H9 (cell line): ENCODE measurements at regions not wholly inside any gene's neighbourhood (a gene's known extent, or its start where the extent isn't known, plus 50 kb on each side); places are given as distances from the start of the nearest gene placed in this dataset.

Experiments
- DNase-seq: peaks from one replicate; pipeline ENCODE4 v3.0.0-alpha.2; 2017
- H2AFZ ChIP-seq: one replicate; pipeline ENCODE4 v1.6.1; 2013; ENCODE audit warnings: mild to moderate bottlenecking, low read length, control low read depth, moderate library complexity
- H2AK5ac ChIP-seq: 2 replicates; pipeline ENCODE4 v1.6.1; 2013; ENCODE audit warnings: low read length, control low read depth, mixed read lengths; ENCODE audit not compliant: insufficient read length
- H2BK120ac ChIP-seq: one replicate; pipeline ENCODE4 v1.6.1; 2013; ENCODE audit warnings: low read depth, mild to moderate bottlenecking, low read length, control low read depth, inconsistent platforms; ENCODE audit not compliant: poor library complexity, severe bottlenecking
- H2BK12ac ChIP-seq: 2 replicates; pipeline ENCODE4 v1.6.1; 2013; ENCODE audit warnings: low read length, control low read depth, mixed read lengths, low read depth; ENCODE audit not compliant: insufficient read length
- H2BK15ac ChIP-seq: 2 replicates; pipeline ENCODE4 v1.6.1; 2013; ENCODE audit warnings: low read depth, low read length, control low read depth
- H2BK20ac ChIP-seq: one replicate; pipeline ENCODE4 v1.6.1; 2013; ENCODE audit warnings: low read depth, mild to moderate bottlenecking, low read length, control low read depth, inconsistent platforms; ENCODE audit not compliant: poor library complexity, severe bottlenecking
- H2BK5ac ChIP-seq: 2 replicates; pipeline ENCODE4 v1.6.1; 2013; ENCODE audit warnings: low read length, control low read depth, mixed read lengths; ENCODE audit not compliant: insufficient read length
- H3K14ac ChIP-seq: 2 replicates; pipeline ENCODE4 v1.6.1; 2013; ENCODE audit warnings: low read length, control low read depth; ENCODE audit not compliant: insufficient read depth
- H3K18ac ChIP-seq: 2 replicates; pipeline ENCODE4 v1.6.1; 2013; ENCODE audit warnings: low read depth, mild to moderate bottlenecking, mixed read lengths, low read length, control low read depth; ENCODE audit not compliant: insufficient read length
- H3K23ac ChIP-seq: 2 replicates; pipeline ENCODE4 v1.6.1; 2013; ENCODE audit warnings: low read length, control low read depth, mixed read lengths, low read depth; ENCODE audit not compliant: insufficient read length
- H3K23me2 ChIP-seq: 2 replicates; pipeline ENCODE4 v1.6.1; 2013; ENCODE audit warnings: low read depth, mild to moderate bottlenecking, mixed read lengths, low read length, control low read depth; ENCODE audit not compliant: insufficient read length, poor library complexity, severe bottlenecking
- H3K27ac ChIP-seq: 2 replicates; pipeline ENCODE4 v1.5.1; 2013; ENCODE audit warnings: low read length, control low read depth, mixed read lengths, low read depth; ENCODE audit not compliant: insufficient read length
- H3K27me3 ChIP-seq: 2 replicates; pipeline ENCODE4 v1.6.1; 2013; ENCODE audit warnings: low read length, control low read depth, inconsistent platforms; ENCODE audit not compliant: insufficient read depth
- H3K4ac ChIP-seq: 2 replicates; pipeline ENCODE4 v1.6.1; 2013; ENCODE audit warnings: low read depth, mild to moderate bottlenecking, control low read depth, inconsistent platforms, low read length, moderate library complexity
- H3K4me1 ChIP-seq: 2 replicates; pipeline ENCODE4 v1.6.1; 2013; ENCODE audit warnings: low read length, control low read depth, inconsistent platforms; ENCODE audit not compliant: insufficient read depth
- H3K4me2 ChIP-seq: 2 replicates; pipeline ENCODE4 v1.6.1; 2013; ENCODE audit warnings: low read length, control low read depth, mixed read lengths; ENCODE audit not compliant: insufficient read length, insufficient read depth
- H3K56ac ChIP-seq: 2 replicates; pipeline ENCODE4 v1.6.1; 2013; ENCODE audit warnings: low read depth, mild to moderate bottlenecking, mixed read lengths, low read length, control low read depth; ENCODE audit not compliant: insufficient read length
- H3K79me1 ChIP-seq: 2 replicates; pipeline ENCODE4 v1.6.1; 2013; ENCODE audit warnings: low read depth, mild to moderate bottlenecking, moderate library complexity, low read length, control low read depth, inconsistent platforms; ENCODE audit not compliant: insufficient read depth, poor library complexity, severe bottlenecking
- H3K79me2 ChIP-seq: 2 replicates; pipeline ENCODE4 v1.6.1; 2013; ENCODE audit warnings: low read length, control low read depth, inconsistent platforms; ENCODE audit not compliant: insufficient read depth
- H3K9ac ChIP-seq: 2 replicates; pipeline ENCODE4 v1.6.1; 2013; ENCODE audit warnings: low read length, control low read depth, mixed read lengths; ENCODE audit not compliant: insufficient read length; ENCODE audit errors: extremely low read depth
- H3K9me3 ChIP-seq: one replicate; pipeline ENCODE4 v1.6.1; 2013; ENCODE audit warnings: low read depth, low read length, inconsistent platforms; ENCODE audit not compliant: control insufficient read depth
- H3T11ph ChIP-seq: one replicate; pipeline ENCODE4 v1.6.1; 2013; ENCODE audit warnings: mild to moderate bottlenecking, low read length, control low read depth, inconsistent platforms
- H4K20me1 ChIP-seq: one replicate; pipeline ENCODE4 v1.6.1; 2013; ENCODE audit not compliant: control insufficient read depth, insufficient read length, insufficient read depth
- H4K5ac ChIP-seq: 2 replicates; pipeline ENCODE4 v1.6.1; 2013; ENCODE audit warnings: low read depth, mild to moderate bottlenecking, mixed read lengths, low read length, control low read depth; ENCODE audit not compliant: insufficient read length
- H4K8ac ChIP-seq: replicated peaks from 2 replicates; pipeline ENCODE4 v1.6.1; 2013; ENCODE audit warnings: low read length, control low read depth, mixed read lengths, low read depth; ENCODE audit not compliant: insufficient read length
- H4K91ac ChIP-seq: 2 replicates; pipeline ENCODE4 v1.6.1; 2013; ENCODE audit warnings: low read depth, mild to moderate bottlenecking, moderate library complexity, mixed read lengths, low read length, control low read depth; ENCODE audit not compliant: insufficient read length
- H3K27ac Mint-ChIP-seq, 3 experiments: 2 replicates in 2 of 3; 3 replicates in 1 of 3; pipeline ENCODE4 v1.8.0; 2020 to 2021; ENCODE audit warnings: mixed read lengths in 3 of 3, mild to moderate bottlenecking in 1 of 3, moderate library complexity in 1 of 3
- H3K27me3 Mint-ChIP-seq: 2 replicates; pipeline ENCODE4 v1.8.0; 2021; ENCODE audit warnings: low read depth, mild to moderate bottlenecking, moderate library complexity, mixed read lengths
- H3K36me3 Mint-ChIP-seq, 3 experiments: 2 replicates in 2 of 3; 3 replicates in 1 of 3; pipeline ENCODE4 v1.8.0; 2020 to 2021; ENCODE audit warnings: low read depth in 3 of 3, mixed read lengths in 3 of 3; ENCODE audit not compliant: insufficient read depth in 1 of 3
- H3K4me1 Mint-ChIP-seq, 2 experiments: 2 replicates each; pipeline ENCODE4 v1.8.0; 2020; ENCODE audit warnings: mixed read lengths in 2 of 2
- H3K4me3 Mint-ChIP-seq, 2 experiments: 2 replicates in 1 of 2; 3 replicates in 1 of 2; pipeline ENCODE4 v1.8.0; 2020 to 2021; ENCODE audit warnings: mild to moderate bottlenecking in 2 of 2, mixed read lengths in 2 of 2, moderate library complexity in 1 of 2
- H3K9me3 Mint-ChIP-seq, 2 experiments: 2 replicates in 1 of 2; 3 replicates in 1 of 2; pipeline ENCODE4 v1.8.0; 2020; ENCODE audit warnings: mild to moderate bottlenecking in 2 of 2, mixed read lengths in 2 of 2, moderate library complexity in 1 of 2
- CTCF ChIP-seq: fragments of 200-600 bp; sonication (generic); conservative IDR thresholded peaks from 3 replicates; pipeline ENCODE4 v1.8.0; 2021; ENCODE audit warnings: antibody characterized with exemption, mild to moderate bottlenecking
- WGBS: extraction: QIAGEN DNeasy Blood & Tissue Kit; methylation state at CpG from one replicate; pipeline ENCODE4 v1.1.7; 2013; ENCODE audit warnings: missing lambda C conversion rate, low lambda C conversion rate, mixed read lengths; ENCODE audit not compliant: insufficient read length; ENCODE audit errors: extremely low coverage; 5-methylcytosine and 5-hydroxymethylcytosine counted together

- Histone ChIP-seq H3K56ac (no peak overlapping the region), H3K14ac (no peak overlapping the region), H2BK5ac (no peak overlapping the region), H2BK20ac (no peak overlapping the region), H3K27me3 (no peaks in the 10 kb centered on the region), H3K79me2 (no peaks in the 10 kb centered on the region), H3K4me1 (peaks cover 14% of the 10 kb centered on the region), H4K8ac (no peak overlapping the region), H3T11ph (no peak overlapping the region), H3K18ac (no peak overlapping the region), H4K5ac (no peak overlapping the region), H3K23ac (no peak overlapping the region), H4K91ac (no peak overlapping the region), H2BK12ac (no peak overlapping the region), H2BK15ac (no peak overlapping the region), H3K4ac (no peak overlapping the region), H3K9ac (no peak overlapping the region), H3K23me2 (no peaks in the 10 kb centered on the region), H2AFZ (no peak overlapping the region), H3K9me3 (no peaks in the 10 kb centered on the region), H3K79me1 (no peaks in the 10 kb centered on the region), H2BK120ac (no peak overlapping the region), H2AK5ac (no peak overlapping the region), H4K20me1 (no peaks in the 10 kb centered on the region), H3K4me2 (no peak overlapping the region), H3K27ac (no peak overlapping the region)
- Mint-ChIP-seq H3K9me3 (0 out of 5 replicates have a peak, but pooled peaks cover 0 to 3% of the 10 kb centered on the region in 2 experiments), H3K4me1 (peaks cover 36 to 57% of the 10 kb centered on the region in 2 experiments), H3K27ac (peak overlapping the region; percentile 81 to 92 (median 85); a peak in 6 of 7 replicates), H3K36me3 (peaks cover 9 to 18% (median 9%) of the 10 kb centered on the region in 3 experiments), H3K27me3 (peaks cover 1% of the 10 kb centered on the region; the same call in 1 of the 2 replicates), H3K4me3 (no peak overlapping the region)
- TF ChIP-seq CTCF, result no peak
- WGBS, result no CpG with 5 or more reads among the region's 3 CpGs
- DNase-seq, result no peak
Observed at GRCh38 chr12:24379433-24379832, 430.0 kb upstream of the SOX5 start.
